IMR-90 (cell line): ENCODE measurements at regions not wholly inside any gene's neighbourhood (a gene's known extent, or its start where the extent isn't known, plus 50 kb on each side); places are given as distances from the start of the nearest gene placed in this dataset.

Experiments
- ATAC-seq: fragments of 200-7000 bp; cut with Tn5 transposase; 2 replicates; pipeline ENCODE4 v1.9.1; 2020; ENCODE audit warnings: low read depth, mild to moderate bottlenecking, moderate library complexity
- BruUV-seq: library from RNA; stranded (reverse); fragments of 400-500 nt; replicated peaks from 2 replicates; lab custom pipeline; 2021; lab: Mats Ljungman, UMichigan
- CTCF ChIA-PET: fragments of 300-600 bp; formaldehyde crosslinking; extraction: SDS; loops from one replicate; lab custom pipeline; 2021; ENCODE audit warnings: antibody characterized with exemption; lab: Yijun Ruan, JAX
- POLR2A ChIA-PET: fragments of 300-600 bp; sonication (Branson Sonifier 250); formaldehyde crosslinking; loops from one replicate; lab custom pipeline; 2022; ENCODE audit warnings: antibody characterized with exemption; ENCODE audit not compliant: unreplicated experiment; lab: Charles Lee
- DNase-seq: peaks from one replicate; pipeline ENCODE4 v3.0.0; 2013
- H2AFZ ChIP-seq: replicated peaks from 2 replicates; pipeline ENCODE3; 2013; ENCODE audit warnings: low read length, mild to moderate bottlenecking; ENCODE audit not compliant: poor library complexity
- H2AK5ac ChIP-seq: 2 replicates; pipeline ENCODE4 v1.6.1; 2013; ENCODE audit warnings: low read depth, low read length, inconsistent platforms
- H2AK9ac ChIP-seq: replicated peaks from 2 replicates; pipeline ENCODE3; 2013; ENCODE audit warnings: mild to moderate bottlenecking, low read depth, low read length, moderate library complexity; ENCODE audit not compliant: poor library complexity
- H2BK120ac ChIP-seq: 2 replicates; pipeline ENCODE4 v1.6.1; 2013; ENCODE audit warnings: low read depth, low read length, inconsistent platforms
- H2BK15ac ChIP-seq: 3 replicates; pipeline ENCODE4 v1.6.1; 2013; ENCODE audit warnings: low read depth, low read length, inconsistent platforms
- H2BK20ac ChIP-seq: 2 replicates; pipeline ENCODE4 v1.6.1; 2013; ENCODE audit warnings: low read depth, mild to moderate bottlenecking, inconsistent platforms, low read length, moderate library complexity
- H2BK5ac ChIP-seq: 2 replicates; pipeline ENCODE4 v1.6.1; 2013; ENCODE audit warnings: mild to moderate bottlenecking, low read depth, low read length, inconsistent platforms; ENCODE audit not compliant: poor library complexity, severe bottlenecking
- H3K14ac ChIP-seq: replicated peaks from 2 replicates; pipeline ENCODE4 v1.6.1; 2013; ENCODE audit warnings: low read depth, low read length, inconsistent platforms
- H3K18ac ChIP-seq: 2 replicates; pipeline ENCODE4 v1.6.1; 2013; ENCODE audit warnings: low read depth, low read length, control low read depth
- H3K23ac ChIP-seq: 2 replicates; pipeline ENCODE4 v1.6.1; 2013; ENCODE audit warnings: low read depth, low read length, inconsistent platforms
- H3K27ac ChIP-seq: 2 replicates; pipeline ENCODE4 v1.5.1; 2013; ENCODE audit warnings: mild to moderate bottlenecking, control low read depth, low read length; ENCODE audit not compliant: insufficient read depth
- H3K27me3 ChIP-seq: 2 replicates; pipeline ENCODE4 v1.6.1; 2013; ENCODE audit warnings: low read length; ENCODE audit not compliant: control insufficient read depth, insufficient read depth
- H3K36me3 ChIP-seq: 2 replicates; pipeline ENCODE4 v1.6.1; 2013; ENCODE audit warnings: low read length, mixed read lengths; ENCODE audit not compliant: control insufficient read depth, insufficient read depth
- H3K4ac ChIP-seq: 2 replicates; pipeline ENCODE4 v1.6.1; 2013; ENCODE audit warnings: low read depth, low read length, inconsistent platforms
- H3K4me1 ChIP-seq: 2 replicates; pipeline ENCODE4 v1.6.1; 2013; ENCODE audit warnings: low read length, mixed read lengths; ENCODE audit not compliant: control insufficient read depth, insufficient read depth
- H3K4me2 ChIP-seq: 2 replicates; pipeline ENCODE4 v1.6.1; 2013; ENCODE audit warnings: low read depth, mild to moderate bottlenecking, control low read depth, low read length, moderate library complexity
- H3K4me3 ChIP-seq: 2 replicates; pipeline ENCODE4 v1.5.1; 2013; ENCODE audit warnings: low read depth, mild to moderate bottlenecking, control low read depth, low read length, moderate library complexity; ENCODE audit not compliant: insufficient read depth
- H3K56ac ChIP-seq: 2 replicates; pipeline ENCODE4 v1.6.1; 2013; ENCODE audit warnings: low read length, inconsistent platforms; ENCODE audit not compliant: insufficient read depth; ENCODE audit errors: extremely low read depth
- H3K79me1 ChIP-seq, 2 experiments: 2 replicates each; pipeline ENCODE4 v1.6.1; 2013; ENCODE audit warnings: low read length in 2 of 2, inconsistent platforms in 1 of 2, low read depth in 1 of 2
- H3K9ac ChIP-seq: 2 replicates; pipeline ENCODE4 v1.6.1; 2013; ENCODE audit warnings: low read depth, low read length, control low read depth
- H3K9me1 ChIP-seq: 2 replicates; pipeline ENCODE4 v1.6.1; 2013; ENCODE audit warnings: low read length, inconsistent platforms; ENCODE audit not compliant: insufficient read depth
- H3K9me3 ChIP-seq: 2 replicates; pipeline ENCODE4 v1.6.1; 2013; ENCODE audit warnings: low read length; ENCODE audit not compliant: control insufficient read depth, insufficient read depth
- H4K20me1 ChIP-seq: 2 replicates; pipeline ENCODE4 v1.6.1; 2013; ENCODE audit warnings: low read length, inconsistent platforms; ENCODE audit not compliant: insufficient read depth
- H4K5ac ChIP-seq: 2 replicates; pipeline ENCODE4 v1.6.1; 2013; ENCODE audit warnings: mild to moderate bottlenecking, low read depth, low read length, control low read depth
- H4K8ac ChIP-seq, 2 experiments: 2 replicates each; pipeline ENCODE4 v1.6.1; 2013; ENCODE audit warnings: low read depth in 2 of 2, low read length in 2 of 2, control low read depth in 1 of 2, inconsistent platforms in 1 of 2
- H4K91ac ChIP-seq: 2 replicates; pipeline ENCODE4 v1.6.1; 2013; ENCODE audit warnings: low read depth, low read length, inconsistent platforms; ENCODE audit not compliant: insufficient read depth
- BHLHE40 ChIP-seq: fragments of 150-350 bp; IDR thresholded peaks from 2 replicates; pipeline ENCODE4 v1.6.1; 2016; ENCODE audit warnings: mild to moderate bottlenecking, low read depth, low read length
- FOS ChIP-seq: fragments of 150-350 bp; IDR thresholded peaks from 2 replicates; pipeline ENCODE4 v1.6.1; 2016; ENCODE audit warnings: low read depth, low read length
- MXI1 ChIP-seq: IDR thresholded peaks from 2 replicates; pipeline ENCODE4 v1.6.1; 2012; ENCODE audit warnings: low read depth, mild to moderate bottlenecking, low read length, moderate library complexity, borderline replicate concordance
- RFX5 ChIP-seq: IDR thresholded peaks from 2 replicates; pipeline ENCODE4 v1.8.0; 2012; ENCODE audit warnings: low read depth, mild to moderate bottlenecking, low read length, moderate library complexity
- WGBS, 2 experiments: methylation state at CpG; one replicate each; pipeline versions ENCODE4 v1.1.5 to v1.1.7; 2013; ENCODE audit warnings: missing lambda C conversion rate in 2 of 2; ENCODE audit not compliant: insufficient read length in 1 of 2; ENCODE audit errors: extremely low coverage in 2 of 2; 5-methylcytosine and 5-hydroxymethylcytosine counted together
- dilution Hi-C: fragments of 300-500 bp; cut with HindIII; formaldehyde crosslinking; loops from one replicate; pipeline ENCODE4 v1.14.3; 2018; ENCODE audit warnings: low sequenced_read_pairs; ENCODE audit not compliant: unreplicated experiment
- in situ Hi-C: fragments of 300-500 bp; cut with MboI; formaldehyde crosslinking; loops from 3 replicates; pipeline ENCODE4 v1.14.3; 2019; ENCODE audit warnings: low sequenced_read_pairs, inconsistent platforms, mixed read lengths
- intact Hi-C: fragments of 100-400 bp; cut with micrococcal nuclease; formaldehyde crosslinking; loops from 2 replicates; pipeline ENCODE4 v1.10.0; 2022
- TF ChIP-seq, protein P1 (sequence below): conservative IDR thresholded peaks from 2 replicates; pipeline ENCODE4 v1.5.1; 2012; ENCODE audit warnings: mild to moderate bottlenecking, low read depth, low read length, improper control_type of control experiment

DNA sequence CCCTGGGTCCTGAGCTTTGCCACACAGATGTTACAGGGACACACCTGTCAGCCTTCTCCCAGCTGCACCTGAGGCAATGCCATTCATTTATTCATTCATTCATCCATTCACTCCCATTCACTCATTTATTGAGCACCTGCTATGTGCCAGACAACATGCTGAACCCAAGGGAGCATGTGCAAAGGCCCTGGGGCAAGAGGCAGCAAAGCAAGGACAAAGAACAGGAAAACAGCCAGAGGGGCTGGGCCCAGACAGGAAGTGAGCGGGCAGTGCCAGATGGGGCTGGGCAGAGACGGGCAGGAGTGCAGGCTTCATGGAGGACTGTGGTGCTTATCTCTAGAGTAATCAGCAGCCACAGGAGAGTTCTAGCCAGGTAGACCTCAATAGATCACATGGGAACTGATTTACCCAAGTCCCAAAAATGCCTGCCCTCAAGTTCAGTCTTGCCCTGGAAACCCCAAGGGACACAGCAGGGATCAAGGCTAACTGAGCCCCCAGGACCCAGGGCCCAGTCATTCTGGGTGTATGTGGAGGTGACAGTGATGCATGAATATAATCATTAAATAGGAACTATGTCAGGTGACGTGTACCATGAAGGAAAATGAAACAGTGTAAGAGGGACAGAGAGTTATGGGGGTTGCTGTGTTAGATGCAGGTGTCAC is 530.3 kb downstream of the MATN1 start:
- CTCF ChIA-PET: no interaction called here
- no peak overlapping the region for H2AK9ac ChIP-seq
- DNase-seq (no peak), ATAC-seq (no peak)
- no peak overlapping the region for H2BK120ac ChIP-seq
- no peak overlapping the region for H3K9ac ChIP-seq
- intact Hi-C loops: no loop called here
- H3K27me3 ChIP-seq: no peaks in the 10 kb centered on the region; the same call in 1 of the 2 replicates
- no peak overlapping the region for H3K23ac ChIP-seq
- no peaks in the 10 kb centered on the region for H3K79me1 ChIP-seq
- H3K9me3 ChIP-seq: no peaks in the 10 kb centered on the region
- H3K27ac ChIP-seq: no peak overlapping the region
- no peak overlapping the region for H2AFZ ChIP-seq
- POLR2A ChIA-PET: no interaction called here
- no peak overlapping the region for H3K4me3 ChIP-seq
- no peak overlapping the region for H4K8ac ChIP-seq
- no peaks in the 10 kb centered on the region for H3K9me1 ChIP-seq
- H4K91ac ChIP-seq: no peak overlapping the region
- no peak overlapping the region for H3K14ac ChIP-seq
- no peak overlapping the region for H3K56ac ChIP-seq
- H2BK5ac ChIP-seq: no peak overlapping the region
- no peak overlapping the region for H3K18ac ChIP-seq
- no peak overlapping the region for H2BK20ac ChIP-seq
- no peak overlapping the region for H2AK5ac ChIP-seq
- no peak overlapping the region for H2BK15ac ChIP-seq
- H4K20me1 ChIP-seq: no peaks in the 10 kb centered on the region
- no peak overlapping the region for H4K5ac ChIP-seq
- H3K4me1 ChIP-seq: peaks cover 3% of the 10 kb centered on the region; the same call in 1 of the 2 replicates
- H3K4ac ChIP-seq: no peak overlapping the region
- in situ Hi-C loops: no loop called here
- 0% methylated on average over 1 of the region's 3 CpGs; no CpG with 5 or more reads in 1 of the 2 experiments for WGBS, 2 experiments
- H3K4me2 ChIP-seq: no peak overlapping the region
- BruUV-seq: no TSS peak
- no peak for TF ChIP-seq BHLHE40
- TF ChIP-seq FOS: no peak
- TF ChIP-seq RFX5: no peak
- TF ChIP-seq, protein P1, sequence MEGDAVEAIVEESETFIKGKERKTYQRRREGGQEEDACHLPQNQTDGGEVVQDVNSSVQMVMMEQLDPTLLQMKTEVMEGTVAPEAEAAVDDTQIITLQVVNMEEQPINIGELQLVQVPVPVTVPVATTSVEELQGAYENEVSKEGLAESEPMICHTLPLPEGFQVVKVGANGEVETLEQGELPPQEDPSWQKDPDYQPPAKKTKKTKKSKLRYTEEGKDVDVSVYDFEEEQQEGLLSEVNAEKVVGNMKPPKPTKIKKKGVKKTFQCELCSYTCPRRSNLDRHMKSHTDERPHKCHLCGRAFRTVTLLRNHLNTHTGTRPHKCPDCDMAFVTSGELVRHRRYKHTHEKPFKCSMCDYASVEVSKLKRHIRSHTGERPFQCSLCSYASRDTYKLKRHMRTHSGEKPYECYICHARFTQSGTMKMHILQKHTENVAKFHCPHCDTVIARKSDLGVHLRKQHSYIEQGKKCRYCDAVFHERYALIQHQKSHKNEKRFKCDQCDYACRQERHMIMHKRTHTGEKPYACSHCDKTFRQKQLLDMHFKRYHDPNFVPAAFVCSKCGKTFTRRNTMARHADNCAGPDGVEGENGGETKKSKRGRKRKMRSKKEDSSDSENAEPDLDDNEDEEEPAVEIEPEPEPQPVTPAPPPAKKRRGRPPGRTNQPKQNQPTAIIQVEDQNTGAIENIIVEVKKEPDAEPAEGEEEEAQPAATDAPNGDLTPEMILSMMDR: no peak
- TF ChIP-seq MXI1: no peak
- dilution Hi-C loops: no loop called here
- H3K36me3 ChIP-seq: no peaks in the 10 kb centered on the region
